ENCODE measurements at regions not wholly inside any gene's neighbourhood (a gene's known extent, or its start where the extent isn't known, plus 50 kb on each side); places are given as distances from the start of the nearest gene placed in this dataset.

- Histone ChIP-seq H3K9me3 (peaks cover 0 to 3% of the 10 kb centered on the region in 2 donors), H3K27me3 (no peaks in the 10 kb centered on the region), H3K27ac (peak overlapping the region in 1 of 2 donors; percentile 70), H3K4me1 (peaks cover 0 to 10% of the 10 kb centered on the region in 2 donors), H3K4me3 (no peak overlapping the region), H3K36me3 (no peaks in the 10 kb centered on the region)
- TF ChIP-seq POLR2A (IDR thresholded peaks at IDR 0.05) (no peak), CTCF (IDR thresholded peaks at IDR 0.05) (no peak)
- no peak for DNase-seq
- intact Hi-C loops (cut with DNase I; ENCODE audit: low total_unique reads): no loop called here
Observed at GRCh38 chr11:130673698-130674097, 225.3 kb downstream of the ADAMTS15 start.

DNA sequence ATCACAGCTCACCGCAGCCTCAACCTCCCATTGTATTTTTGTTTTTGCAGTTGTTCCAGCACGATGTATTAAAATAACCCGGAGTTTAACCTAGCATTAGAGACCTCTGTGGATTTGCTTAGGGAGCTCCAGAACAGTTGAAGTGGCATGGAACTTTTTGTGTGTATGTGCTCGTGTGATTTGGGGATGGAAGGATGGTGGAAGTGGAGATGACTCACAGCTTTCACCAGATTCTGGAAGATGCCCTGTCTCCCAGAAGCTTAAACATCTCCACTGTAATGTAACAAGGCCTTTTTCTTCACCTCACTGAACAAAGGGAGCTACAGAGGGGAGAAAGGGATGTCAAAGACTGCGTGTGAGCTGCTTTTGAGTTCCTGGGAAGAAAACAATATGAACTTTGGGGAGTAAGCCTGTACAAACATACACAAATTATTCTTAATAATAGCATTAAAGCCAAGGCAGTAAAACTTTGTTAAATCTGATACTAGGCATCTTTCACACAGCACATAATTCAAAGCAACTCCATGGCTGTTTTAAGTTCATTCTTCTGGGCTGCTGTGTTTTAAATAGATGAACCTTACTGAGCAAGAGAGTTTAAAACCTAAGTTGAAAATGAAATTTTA is 226.4 kb downstream of the ADAMTS15 start:
- H3K27ac ChIP-seq: peak overlapping the region; percentile 67 to 70
- TF ChIP-seq CTCF (IDR thresholded peaks at IDR 0.05) (no peak), POLR2A (IDR thresholded peaks at IDR 0.05) (no peak)
- peaks cover 0 to 14% of the 10 kb centered on the region in 2 donors for H3K9me3 ChIP-seq
- no peaks in the 10 kb centered on the region for H3K36me3 ChIP-seq
- intact Hi-C loops (cut with DNase I; ENCODE audit: low total_unique reads): no loop called here
- no peaks in the 10 kb centered on the region for H3K27me3 ChIP-seq
- no peak for DNase-seq
- peaks cover 0 to 10% of the 10 kb centered on the region in 2 donors for H3K4me1 ChIP-seq
- H3K4me3 ChIP-seq: no peak overlapping the region

DNA sequence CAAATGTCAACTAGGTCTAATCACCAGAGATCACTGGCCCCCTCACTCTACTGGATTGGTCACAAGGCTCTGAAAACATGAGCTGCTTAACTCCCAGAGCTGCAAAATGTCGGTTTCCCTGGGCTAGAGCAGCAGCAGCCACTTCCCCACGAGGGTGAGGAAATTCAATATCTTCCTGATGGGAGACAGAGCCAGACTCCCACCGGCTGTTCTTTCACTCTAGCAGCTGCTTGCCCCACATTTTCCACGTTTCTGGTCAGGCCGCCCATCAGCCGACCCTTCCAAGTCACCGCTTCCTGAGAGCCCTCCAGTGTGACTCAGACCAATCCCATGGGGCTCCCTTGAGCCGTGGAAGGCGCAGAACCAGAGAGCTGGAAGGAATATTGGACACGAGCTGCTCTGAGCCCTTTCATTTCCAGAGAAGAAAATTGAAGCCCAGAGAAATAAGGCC is 227.0 kb downstream of the ADAMTS15 start:
- Histone ChIP-seq H3K4me3 (no peak overlapping the region), H3K36me3 (no peaks in the 10 kb centered on the region), H3K9me3 (peaks cover 0 to 16% of the 10 kb centered on the region in 2 donors), H3K27me3 (no peaks in the 10 kb centered on the region), H3K27ac (peak overlapping the region; percentile 67 to 70), H3K4me1 (peaks cover 0 to 10% of the 10 kb centered on the region in 2 donors)
- peak; percentile 59 to 83 for DNase-seq
- intact Hi-C loops (cut with DNase I; ENCODE audit: low total_unique reads): no loop called here
- no peak for TF ChIP-seq CTCF (IDR thresholded peaks at IDR 0.05)
- no peak for TF ChIP-seq POLR2A (IDR thresholded peaks at IDR 0.05)

GRCh38 chr11:130675917-130676316 is 227.5 kb downstream of the ADAMTS15 start:
- Histone ChIP-seq H3K4me1 (peaks cover 0 to 10% of the 10 kb centered on the region in 2 donors), H3K27me3 (no peaks in the 10 kb centered on the region), H3K9me3 (peaks cover 0 to 16% of the 10 kb centered on the region in 2 donors), H3K36me3 (no peaks in the 10 kb centered on the region), H3K27ac (peak overlapping the region; percentile 67 to 70), H3K4me3 (no peak overlapping the region)
- intact Hi-C loops (cut with DNase I; ENCODE audit: low total_unique reads): no loop called here
- no peak for DNase-seq
- TF ChIP-seq CTCF (IDR thresholded peaks at IDR 0.05) (no peak), POLR2A (IDR thresholded peaks at IDR 0.05) (no peak)

DNA sequence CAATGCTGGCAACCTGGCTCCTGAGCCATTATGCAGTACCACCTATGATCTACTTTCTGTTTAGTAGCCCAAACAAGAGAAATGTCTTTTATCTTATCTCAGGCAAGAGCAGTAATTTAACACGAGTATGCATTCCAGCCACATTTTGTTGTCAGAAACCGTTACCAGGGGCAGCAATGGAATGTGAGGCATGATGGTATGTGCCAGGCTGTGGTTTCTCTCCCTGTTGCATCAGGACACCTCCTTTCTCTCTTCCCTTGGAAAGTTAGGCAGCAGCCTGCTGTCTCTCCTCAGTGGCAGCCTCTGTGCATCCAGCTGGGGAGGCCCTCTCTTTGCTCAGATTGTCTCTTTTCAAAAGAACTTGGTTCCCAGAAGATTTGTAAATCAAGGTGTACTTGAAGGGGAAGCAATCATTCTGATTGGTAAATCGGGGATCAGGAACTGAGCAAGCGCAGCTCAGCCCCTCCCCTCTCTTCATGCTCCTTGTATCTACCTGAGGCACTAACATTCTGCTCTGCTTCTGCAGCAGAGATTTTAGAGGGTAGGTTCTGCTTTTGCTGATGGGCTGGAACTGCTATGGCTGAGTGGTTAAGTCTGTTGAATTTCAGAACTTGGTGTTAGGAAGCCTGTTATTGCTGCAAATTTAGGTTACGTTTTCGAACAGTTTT is 229.2 kb downstream of the ADAMTS15 start:
- Histone ChIP-seq H3K4me1 (peaks cover 0 to 10% of the 10 kb centered on the region in 2 donors), H3K27me3 (no peaks in the 10 kb centered on the region), H3K36me3 (no peaks in the 10 kb centered on the region), H3K9me3 (peaks cover 0 to 16% of the 10 kb centered on the region in 2 donors), H3K4me3 (no peak overlapping the region), H3K27ac (no peak overlapping the region)
- DNase-seq: no peak
- intact Hi-C loops (cut with DNase I; ENCODE audit: low total_unique reads): no loop called here
- TF ChIP-seq POLR2A (IDR thresholded peaks at IDR 0.05): no peak
- no peak for TF ChIP-seq CTCF (IDR thresholded peaks at IDR 0.05)

Data from uterus (tissue), 3 donors.